PC-3 (cell line): ENCODE measurements at regions not wholly inside any gene's neighbourhood (a gene's known extent, or its start where the extent isn't known, plus 50 kb on each side); places are given as distances from the start of the nearest gene placed in this dataset.
"Not testable (repeated sequence)": the region's sequence is repeated elsewhere in the genome, so short reads cannot be mapped to it uniquely, and the experiment has no call there.

Experiments used
- ATAC-seq: fragments of 200-7000 bp; cut with Tn5 transposase; 2 replicates; pipeline ENCODE4 v1.9.1; 2020; ENCODE audit warnings: mild to moderate bottlenecking, moderate library complexity
- BruUV-seq: library from RNA; stranded (reverse); fragments of 400-500 nt; replicated peaks from 2 replicates; lab custom pipeline; 2021; lab: Mats Ljungman, UMichigan
- CTCF ChIA-PET: fragments of 300-600 bp; sonication (Branson Sonifier 250); formaldehyde crosslinking; loops from one replicate; lab custom pipeline; 2022; ENCODE audit warnings: antibody characterized with exemption; lab: Charles Lee
- POLR2A ChIA-PET: fragments of 300-600 bp; sonication (Branson Sonifier 250); formaldehyde crosslinking; loops from one replicate; lab custom pipeline; 2022; ENCODE audit warnings: antibody characterized with exemption; ENCODE audit not compliant: unreplicated experiment; lab: Charles Lee
- DNase-seq: peaks from one replicate; pipeline ENCODE4 v3.0.0-alpha.2; 2015
- H2AFZ ChIP-seq: fragments of 300-600 bp; sonication (generic); 2 replicates; pipeline ENCODE4 v1.6.0; 2016; ENCODE audit warnings: antibody characterized with exemption, low read length
- H3F3A ChIP-seq: fragments of 300-600 bp; sonication (generic); one replicate; pipeline ENCODE4 v1.6.0; 2017; ENCODE audit warnings: antibody characterized with exemption, low read length, control low read depth, mild to moderate bottlenecking; ENCODE audit not compliant: unreplicated experiment
- H3K27ac ChIP-seq: fragments of 300-600 bp; sonication (generic); 2 replicates; pipeline ENCODE4 v1.5.1; 2016; ENCODE audit warnings: mild to moderate bottlenecking, low read length
- H3K27me3 ChIP-seq: fragments of 300-600 bp; sonication (generic); 2 replicates; pipeline ENCODE4 v1.6.1; 2016; ENCODE audit warnings: low read length, mixed read lengths
- H3K36me3 ChIP-seq: fragments of 300-600 bp; sonication (generic); 2 replicates; pipeline ENCODE4 v1.6.1; 2016; ENCODE audit warnings: low read depth, mixed run types, low read length, mixed read lengths
- H3K4me1 ChIP-seq: fragments of 300-600 bp; sonication (generic); 2 replicates; pipeline ENCODE4 v1.5.1; 2016; ENCODE audit warnings: low read length; ENCODE audit not compliant: insufficient read depth
- H3K4me2 ChIP-seq: fragments of 300-600 bp; sonication (generic); 2 replicates; pipeline ENCODE4 v1.6.0; 2016; ENCODE audit warnings: low read length
- H3K4me3 ChIP-seq: fragments of 300-600 bp; sonication (generic); 2 replicates; pipeline ENCODE4 v1.5.1; 2016; ENCODE audit warnings: mild to moderate bottlenecking, low read length, mixed read lengths
- H3K79me2 ChIP-seq: fragments of 300-600 bp; sonication (generic); 2 replicates; pipeline ENCODE4 v1.6.1; 2017; ENCODE audit warnings: low read length, mixed read lengths
- H3K9ac ChIP-seq: fragments of 300-600 bp; sonication (generic); 2 replicates; pipeline ENCODE4 v1.6.0; 2016; ENCODE audit warnings: mild to moderate bottlenecking, low read length
- H3K9me2 ChIP-seq: fragments of 300-600 bp; sonication (generic); replicated peaks from 2 replicates; pipeline ENCODE4 v1.6.1; 2016; ENCODE audit warnings: mixed run types, low read length, mixed read lengths
- H3K9me3 ChIP-seq: fragments of 300-600 bp; sonication (generic); 2 replicates; pipeline ENCODE4 v1.6.1; 2016; ENCODE audit warnings: low read length, mixed read lengths
- H4K20me1 ChIP-seq: fragments of 300-600 bp; sonication (generic); 2 replicates; pipeline ENCODE4 v1.6.1; 2016; ENCODE audit warnings: low read length, mixed read lengths
- CTCF ChIP-seq: fragments of 300-600 bp; sonication (generic); conservative IDR thresholded peaks from 2 replicates; pipeline ENCODE4 v1.5.1; 2017; ENCODE audit warnings: antibody characterized with exemption, low read depth, mild to moderate bottlenecking, low read length
- EZH2 ChIP-seq: fragments of 300-600 bp; sonication (generic); IDR thresholded peaks from one replicate; pipeline ENCODE4 v1.6.1; 2017; ENCODE audit warnings: antibody characterized with exemption, mild to moderate bottlenecking, low read length; ENCODE audit not compliant: unreplicated experiment
- EZH2phosphoT487 ChIP-seq: fragments of 300-600 bp; sonication (generic); IDR thresholded peaks from 2 replicates; pipeline ENCODE4 v1.6.1; 2018; ENCODE audit warnings: mild to moderate bottlenecking, antibody characterized with exemption, low read length, borderline replicate concordance
- intact Hi-C: fragments of 100-400 bp; cut with micrococcal nuclease; formaldehyde crosslinking; loops from 2 replicates; pipeline ENCODE4 v1.9.0; 2023

DNA sequence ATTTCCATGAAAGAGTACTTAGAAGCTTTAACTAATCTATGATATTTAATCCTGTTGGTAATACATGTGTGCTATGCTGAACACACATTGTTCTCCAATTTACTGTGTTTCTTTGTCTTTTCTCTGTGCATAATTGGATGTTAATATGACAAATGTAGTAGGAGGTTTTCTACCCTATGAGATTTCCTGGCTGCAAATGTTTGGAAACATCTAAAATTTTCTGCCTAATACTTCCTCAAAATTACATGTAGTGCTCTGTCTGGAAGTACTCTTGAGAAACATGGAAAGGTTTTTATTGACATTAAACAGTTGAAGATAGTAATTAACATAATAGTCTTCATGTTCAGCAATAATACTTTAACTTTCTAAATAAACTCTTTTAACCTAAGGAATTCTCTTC is 213.0 kb downstream of the KITLG start:
- Histone ChIP-seq H3K79me2 (no peaks in the 10 kb centered on the region), H3K36me3 (no peaks in the 10 kb centered on the region), H3K4me1 (peaks cover 10% of the 10 kb centered on the region), H3K4me2 (no peak overlapping the region), H3K4me3 (no peak overlapping the region), H3K27ac (no peak overlapping the region), H3F3A (no peaks in the 10 kb centered on the region), H3K9me2 (no peaks in the 10 kb centered on the region), H3K9me3 (no peaks in the 10 kb centered on the region), H3K9ac (no peak overlapping the region), H4K20me1 (no peaks in the 10 kb centered on the region), H2AFZ (no peak overlapping the region), H3K27me3 (no peaks in the 10 kb centered on the region)
- no peak for ATAC-seq
- BruUV-seq = no TSS peak
- POLR2A ChIA-PET = no interaction called here
- CTCF ChIA-PET = no interaction called here
- no peak for TF ChIP-seq EZH2
- TF ChIP-seq CTCF = no peak
- TF ChIP-seq EZH2phosphoT487 = no peak
- no peak for DNase-seq
- intact Hi-C loops = no loop called here

DNA sequence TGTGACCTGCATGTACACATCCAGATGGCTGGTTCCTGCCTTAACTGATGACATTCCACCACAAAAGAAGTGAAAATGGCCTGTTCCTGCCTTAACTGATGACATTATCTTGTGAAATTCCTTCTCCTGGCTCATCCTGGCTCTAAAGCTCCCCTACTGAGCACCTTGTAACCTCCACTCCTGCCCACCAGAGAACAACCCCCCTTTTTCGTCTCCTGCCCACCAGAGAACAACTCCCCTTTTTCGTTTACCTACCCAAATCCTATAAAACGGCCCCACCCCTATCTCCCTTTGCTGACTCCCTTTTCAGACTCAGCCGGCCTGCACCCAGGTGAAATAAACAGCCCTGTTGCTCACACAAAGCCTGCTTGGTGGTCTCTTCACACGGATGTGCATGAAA is 212.2 kb downstream of the KITLG start:
- H3F3A ChIP-seq, POLR2A ChIA-PET, H3K9me3 ChIP-seq, intact Hi-C loops, H3K79me2 ChIP-seq, H3K27ac ChIP-seq, ATAC-seq, H3K9me2 ChIP-seq, H3K4me2 ChIP-seq, H3K4me1 ChIP-seq, H3K27me3 ChIP-seq, H3K4me3 ChIP-seq, BruUV-seq, H4K20me1 ChIP-seq, H2AFZ ChIP-seq, CTCF ChIA-PET, H3K36me3 ChIP-seq, DNase-seq, H3K9ac ChIP-seq: not testable (repeated sequence)

DNA sequence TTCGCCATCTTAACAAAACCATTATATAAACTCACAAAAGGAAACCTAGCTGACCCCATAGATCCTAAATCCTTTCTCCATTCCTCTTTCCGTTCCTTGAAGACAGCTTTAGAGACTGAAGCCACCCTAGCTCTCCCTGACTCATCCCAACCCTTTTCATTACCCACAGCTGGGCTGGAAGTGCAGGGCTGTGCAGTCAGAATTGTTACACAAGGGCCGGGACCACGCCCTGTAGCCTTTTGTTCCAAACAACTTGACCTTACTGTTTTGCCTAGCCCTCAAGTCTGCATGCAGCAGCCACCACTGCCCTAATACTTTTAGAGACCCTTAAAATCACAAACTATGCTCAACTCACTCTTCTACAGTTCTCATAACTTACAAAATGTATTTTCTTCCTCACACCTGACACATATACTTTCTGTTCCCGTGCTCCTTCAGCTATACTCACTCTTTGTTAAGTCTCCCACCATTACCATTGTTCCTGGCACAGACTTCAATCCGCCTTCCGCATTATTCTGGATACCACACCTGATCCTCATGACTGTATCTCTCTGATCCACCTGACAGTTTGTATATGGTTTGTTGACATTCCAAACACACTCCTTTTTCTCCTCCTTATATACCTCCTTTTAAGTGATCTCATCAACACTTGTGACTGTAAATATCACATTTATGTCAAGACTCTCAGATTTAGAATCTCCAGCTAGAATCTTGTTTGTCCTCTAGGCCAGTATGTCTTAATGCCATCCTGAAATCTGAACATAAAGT is 208.7 kb downstream of the KITLG start:
- Histone ChIP-seq H3K4me1 (no peaks in the 10 kb centered on the region), H3K79me2 (no peaks in the 10 kb centered on the region), H2AFZ (no peak overlapping the region), H3K36me3 (no peaks in the 10 kb centered on the region), H3K27ac (no peak overlapping the region), H3K9me2 (no peaks in the 10 kb centered on the region), H3K9me3 (no peaks in the 10 kb centered on the region), H4K20me1 (no peaks in the 10 kb centered on the region), H3F3A (no peaks in the 10 kb centered on the region), H3K4me2 (no peak overlapping the region), H3K27me3 (no peaks in the 10 kb centered on the region), H3K9ac (no peak overlapping the region), H3K4me3 (no peak overlapping the region)
- ChIA-PET CTCF (no interaction called here), POLR2A (no interaction called here)
- TF ChIP-seq EZH2 (no peak), CTCF (no peak), EZH2phosphoT487 (no peak)
- ATAC-seq = no peak
- intact Hi-C loops = no loop called here
- BruUV-seq = no TSS peak
- DNase-seq = peak; percentile 9
